Hippocampal formation (tissue), 2 donors: ENCODE measurements at regions not wholly inside any gene's neighbourhood (a gene's known extent, or its start where the extent isn't known, plus 50 kb on each side); places are given as distances from the start of the nearest gene placed in this dataset.
"Not testable (repeated sequence)": the region's sequence is repeated elsewhere in the genome, so short reads cannot be mapped to it uniquely, and the experiment has no call there.

Source experiments
- DNase-seq, 2 donors: peaks; one replicate each; lab custom pipeline; 2025; lab: John Stamatoyannopoulos, UW

DNA sequence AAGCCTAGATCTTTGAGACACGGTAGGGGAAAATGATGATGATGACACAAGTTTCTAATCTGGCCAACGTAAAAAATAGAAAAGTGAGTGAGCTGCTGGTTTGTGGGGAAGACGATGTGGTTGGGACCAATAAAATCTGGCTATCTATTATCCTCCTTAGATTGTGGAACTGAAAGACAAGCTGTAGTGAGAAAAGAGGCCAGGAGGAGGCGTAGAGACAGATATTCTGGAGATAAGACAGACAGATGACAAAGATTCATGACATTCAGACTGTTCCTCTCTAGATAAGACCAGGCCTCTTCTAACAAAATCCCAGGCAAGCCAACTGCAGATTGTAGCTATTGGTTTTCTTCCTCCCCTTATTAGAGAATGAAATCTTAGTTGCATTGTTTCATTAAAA lies 376.3 kb upstream of the UBE2E3 start:
- no peak for DNase-seq

- DNase-seq = no peak
Measured at GRCh38 chr2:180601016-180601415, 379.4 kb upstream of the UBE2E3 start.

GRCh38 chr2:180599804-180600203 lies 380.6 kb upstream of the UBE2E3 start:
- DNase-seq = no peak

DNA sequence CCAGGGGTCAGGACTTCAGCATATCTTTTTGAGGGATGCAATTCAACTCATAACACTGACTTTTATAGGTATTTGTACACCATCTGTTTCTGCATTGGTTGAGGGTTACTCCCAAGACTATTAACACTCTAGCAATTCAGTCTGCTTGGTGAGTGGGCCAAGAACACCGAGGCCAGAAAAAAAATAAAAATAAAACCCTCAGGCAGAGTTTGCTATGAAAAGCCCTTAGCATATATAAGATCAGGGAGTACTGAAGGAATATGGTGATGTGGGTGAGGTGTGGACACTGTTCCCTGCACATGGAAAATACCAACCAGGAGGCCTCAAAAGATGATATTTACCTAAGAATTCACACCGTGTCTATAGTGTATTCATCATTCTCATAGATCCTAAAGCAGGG lies 383.2 kb upstream of the UBE2E3 start:
- DNase-seq = no peak

GRCh38 chr2:180596453-180596852 lies 384.0 kb upstream of the UBE2E3 start:
- DNase-seq = no peak

DNA sequence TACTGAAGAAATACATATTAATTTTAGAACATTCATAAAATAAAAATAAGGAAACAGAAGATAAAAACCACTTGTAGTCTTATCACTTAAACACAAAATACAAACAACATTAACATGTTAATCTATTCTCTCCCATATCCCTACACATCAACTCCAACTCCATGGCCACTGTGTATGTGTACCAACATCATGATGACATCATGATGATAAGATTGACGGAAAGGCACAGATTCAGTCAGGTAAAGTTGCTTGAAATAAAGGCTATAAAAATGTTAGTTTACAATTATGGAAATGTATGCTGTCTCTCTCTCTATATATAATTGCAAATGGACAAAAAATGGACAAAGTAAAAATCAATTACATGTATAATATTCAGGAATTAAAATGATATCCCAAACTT lies 388.5 kb upstream of the UBE2E3 start:
- no peak for DNase-seq

DNA sequence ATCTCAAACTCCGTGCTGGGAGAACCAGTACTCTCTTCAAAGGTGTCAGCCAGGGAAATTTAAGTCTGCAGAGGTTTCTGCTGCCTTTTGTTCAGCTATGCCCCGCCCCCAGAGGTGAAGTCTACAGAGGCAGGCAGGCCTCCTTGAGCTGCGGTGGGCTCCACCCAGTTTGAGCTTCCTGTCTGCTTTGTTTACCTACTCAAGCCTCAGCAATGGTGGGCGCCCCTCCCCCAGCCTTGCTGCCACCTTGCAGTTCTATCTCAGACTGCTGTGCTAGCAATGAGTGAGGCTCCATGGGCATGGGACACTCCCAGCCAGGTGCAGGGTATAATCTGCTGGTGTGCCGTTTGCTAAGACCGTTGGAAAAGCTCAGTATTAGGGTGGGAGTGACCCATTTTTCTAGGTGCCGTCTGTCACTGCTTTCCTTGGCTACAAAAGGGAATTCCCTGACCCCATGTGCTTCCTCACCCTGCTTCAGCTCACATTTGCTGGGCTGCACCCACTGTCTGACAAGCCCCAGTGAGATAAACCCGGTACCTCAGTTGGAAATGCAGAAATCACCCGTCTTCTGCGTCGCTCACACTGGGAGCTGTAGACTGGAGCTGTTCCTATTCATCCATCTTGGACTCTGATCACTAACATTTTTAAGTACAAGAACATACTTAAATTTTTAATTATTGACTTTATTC lies 389.2 kb upstream of the UBE2E3 start:
- DNase-seq = not testable (repeated sequence)

- no peak for DNase-seq
Measured at GRCh38 chr2:180583441-180584140, 396.8 kb upstream of the UBE2E3 start.

- DNase-seq = no peak
Measured at GRCh38 chr2:180579388-180579787, 401.0 kb upstream of the UBE2E3 start.

- DNase-seq = no peak
Measured at GRCh38 chr2:180578441-180578840, 402.0 kb upstream of the UBE2E3 start.

- no peak for DNase-seq
Measured at GRCh38 chr2:180577567-180577966, 402.8 kb upstream of the UBE2E3 start.

- no peak for DNase-seq
Measured at GRCh38 chr2:180573951-180574350, 406.5 kb upstream of the UBE2E3 start.

DNA sequence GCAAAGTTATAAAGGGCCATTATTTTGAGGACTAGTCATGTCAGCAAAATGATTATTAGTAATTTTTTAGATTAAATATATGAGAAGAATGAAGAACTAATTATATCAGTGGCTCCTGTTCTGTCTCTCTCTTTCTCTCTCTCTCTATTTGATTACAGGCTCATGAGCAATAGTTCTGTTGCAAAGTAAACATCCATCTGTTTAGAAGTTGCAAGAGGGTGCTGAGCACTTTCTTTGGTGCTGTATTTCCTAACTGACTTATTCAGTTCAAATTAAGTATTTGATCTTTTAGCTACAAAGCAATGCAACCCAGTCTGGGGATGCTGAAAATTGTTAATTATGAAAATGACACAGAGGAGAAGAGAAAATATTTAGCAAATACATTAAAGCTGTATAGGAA lies 408.1 kb upstream of the UBE2E3 start:
- no peak for DNase-seq

GRCh38 chr2:180571559-180571958 lies 408.8 kb upstream of the UBE2E3 start:
- DNase-seq = no peak

- no peak for DNase-seq
Measured at GRCh38 chr2:180570864-180571263, 409.5 kb upstream of the UBE2E3 start.

DNA sequence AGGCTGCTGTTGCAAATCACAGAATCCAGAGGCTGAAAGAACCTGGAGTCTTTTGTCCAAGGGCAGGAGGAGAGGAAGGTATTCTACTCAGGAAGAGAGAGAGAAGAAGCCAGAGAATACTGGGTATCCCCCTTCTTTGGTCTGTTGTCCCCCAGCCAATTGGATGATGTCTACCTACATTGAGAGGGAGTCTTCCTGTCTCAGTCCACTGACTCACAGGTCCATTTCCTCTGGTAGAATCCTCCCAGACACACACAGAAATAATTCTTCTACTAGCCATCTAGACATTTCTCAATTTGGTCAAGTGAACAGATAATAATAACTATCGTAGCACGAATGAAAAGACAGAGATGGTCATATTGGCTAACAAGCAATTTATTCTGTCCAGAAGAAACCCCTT lies 416.4 kb upstream of the UBE2E3 start:
- DNase-seq = no peak

GRCh38 chr2:180562378-180562777 lies 418.0 kb upstream of the UBE2E3 start:
- no peak for DNase-seq

DNA sequence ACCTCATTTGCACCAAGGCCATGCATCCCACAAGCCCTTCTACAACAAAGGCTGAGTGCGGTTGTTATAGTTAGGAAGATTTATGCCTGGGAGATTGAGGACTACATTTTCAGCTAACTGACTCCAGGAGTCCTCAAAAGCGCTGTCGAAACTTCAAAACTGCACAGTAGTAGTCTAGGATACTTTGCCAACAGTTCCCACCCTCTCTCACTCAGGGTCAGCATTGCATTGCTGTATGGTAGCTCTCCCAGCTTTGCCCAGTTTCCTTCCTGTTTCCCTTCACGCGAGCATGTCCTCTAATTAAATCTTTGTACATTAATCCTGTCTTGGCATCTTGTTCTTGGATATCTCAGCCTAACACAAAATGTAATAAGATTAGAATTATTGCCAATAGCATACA lies 420.6 kb upstream of the UBE2E3 start:
- DNase-seq = no peak

DNA sequence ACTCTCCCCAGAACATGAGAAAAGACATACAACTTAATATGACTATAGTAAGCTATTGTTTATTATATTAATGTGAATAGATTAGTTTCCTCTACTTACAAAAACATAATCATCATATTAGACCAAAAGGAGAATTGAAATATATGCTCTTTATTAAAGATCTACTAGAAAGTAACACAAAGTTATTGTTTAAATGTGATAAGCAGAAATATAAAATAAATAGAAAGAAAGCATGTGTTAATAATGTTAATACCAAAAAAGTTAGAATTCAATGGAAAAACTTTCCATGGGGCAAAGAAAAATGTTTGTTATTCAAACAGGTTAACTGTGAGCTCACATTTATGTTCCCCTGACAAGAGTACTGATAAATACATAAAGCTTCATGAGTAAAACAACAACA lies 421.4 kb upstream of the UBE2E3 start:
- DNase-seq = no peak

GRCh38 chr2:180555391-180555965 lies 424.9 kb upstream of the UBE2E3 start:
- DNase-seq = no peak

- DNase-seq = no peak
Measured at GRCh38 chr2:180554330-180554729, 426.1 kb upstream of the UBE2E3 start.

DNA sequence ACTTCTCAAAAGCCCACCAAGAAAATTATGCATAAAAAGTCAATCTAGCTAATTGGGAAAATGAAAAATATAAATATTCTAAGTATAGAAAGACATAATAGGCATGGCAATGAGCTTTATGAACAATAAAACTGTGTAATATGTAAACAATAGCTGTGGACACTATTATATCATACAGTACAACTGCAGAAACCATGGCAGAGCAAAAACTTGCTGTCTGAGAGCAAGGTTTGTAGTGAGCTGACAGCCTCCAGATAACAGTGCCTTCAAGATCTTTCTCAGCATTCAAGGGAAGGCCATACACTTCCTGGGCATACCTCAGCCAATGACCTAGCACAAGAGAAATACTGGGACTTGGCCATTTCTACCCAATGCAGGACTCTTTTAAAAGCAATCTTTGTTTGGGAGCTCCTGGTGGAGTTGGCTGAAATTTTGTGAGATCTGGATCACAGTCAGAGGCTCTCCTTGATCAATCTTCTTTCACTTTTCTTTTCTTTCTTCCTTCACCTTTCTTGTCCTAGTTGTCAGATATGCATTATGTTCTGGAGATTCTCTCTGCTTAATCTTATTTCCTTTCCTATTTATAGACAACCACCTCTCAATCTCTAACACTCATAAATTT lies 427.2 kb upstream of the UBE2E3 start:
- DNase-seq = no peak

DNA sequence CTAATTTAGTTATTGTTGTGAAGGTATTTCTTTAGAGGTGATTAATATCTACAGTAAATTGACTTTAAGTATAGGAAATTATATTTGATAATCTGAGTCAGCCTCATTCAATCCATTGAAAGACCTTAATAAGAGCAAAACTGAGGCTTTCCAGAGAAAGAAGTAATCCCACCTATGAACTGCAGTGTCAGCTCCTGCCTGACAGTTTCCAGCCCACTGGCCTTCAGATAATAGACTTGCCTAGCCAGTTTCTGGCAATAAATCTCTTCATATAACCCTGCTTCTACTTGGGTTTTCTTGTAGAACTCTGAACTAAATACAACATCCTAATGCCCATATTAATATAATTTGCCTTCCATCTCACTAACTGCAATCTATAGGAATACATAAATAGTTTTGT lies 437.9 kb upstream of the UBE2E3 start:
- DNase-seq = no peak
